ENCODE measurements at regions not wholly inside any gene's neighbourhood (a gene's known extent, or its start where the extent isn't known, plus 50 kb on each side); places are given as distances from the start of the nearest gene placed in this dataset.
A peak's percentile ranks its signal among the peaks of the same experiment; 100 is the strongest.

GRCh38 chr12:127271776-127272175, 995.2 kb upstream of the TMEM132C start:
- DNase-seq = no peak

GRCh38 chr12:127272864-127273263, 994.1 kb upstream of the TMEM132C start:
- DNase-seq = no peak

- no peak for DNase-seq
These were observed 993.3 kb upstream of the TMEM132C start for GRCh38 chr12:127273626-127274025.

- DNase-seq = no peak
These were observed 991.6 kb upstream of the TMEM132C start for GRCh38 chr12:127275416-127275815.

DNA sequence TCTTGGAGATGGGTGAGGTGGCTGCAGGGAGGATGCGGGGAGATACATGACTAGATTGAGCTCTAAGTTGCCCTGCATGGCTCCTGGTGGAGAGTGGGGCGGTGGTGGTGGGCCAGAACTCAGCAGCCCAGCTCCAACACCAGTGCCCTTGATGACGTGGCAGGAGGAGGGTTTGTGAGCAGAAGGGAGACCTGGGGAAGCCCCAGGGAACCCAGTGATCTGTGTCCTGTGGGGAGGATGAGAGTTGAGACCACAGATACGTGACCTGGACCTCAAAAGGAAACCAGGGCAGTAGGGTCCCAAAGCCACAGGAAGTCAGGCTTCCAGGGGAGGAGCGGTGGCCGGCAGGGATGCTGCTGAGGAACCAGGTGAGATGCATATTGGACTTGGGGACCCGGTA, 989.1 kb upstream of the TMEM132C start:
- DNase-seq = no peak

- no peak for DNase-seq
These were observed 988.6 kb upstream of the TMEM132C start for GRCh38 chr12:127278351-127278750.

DNA sequence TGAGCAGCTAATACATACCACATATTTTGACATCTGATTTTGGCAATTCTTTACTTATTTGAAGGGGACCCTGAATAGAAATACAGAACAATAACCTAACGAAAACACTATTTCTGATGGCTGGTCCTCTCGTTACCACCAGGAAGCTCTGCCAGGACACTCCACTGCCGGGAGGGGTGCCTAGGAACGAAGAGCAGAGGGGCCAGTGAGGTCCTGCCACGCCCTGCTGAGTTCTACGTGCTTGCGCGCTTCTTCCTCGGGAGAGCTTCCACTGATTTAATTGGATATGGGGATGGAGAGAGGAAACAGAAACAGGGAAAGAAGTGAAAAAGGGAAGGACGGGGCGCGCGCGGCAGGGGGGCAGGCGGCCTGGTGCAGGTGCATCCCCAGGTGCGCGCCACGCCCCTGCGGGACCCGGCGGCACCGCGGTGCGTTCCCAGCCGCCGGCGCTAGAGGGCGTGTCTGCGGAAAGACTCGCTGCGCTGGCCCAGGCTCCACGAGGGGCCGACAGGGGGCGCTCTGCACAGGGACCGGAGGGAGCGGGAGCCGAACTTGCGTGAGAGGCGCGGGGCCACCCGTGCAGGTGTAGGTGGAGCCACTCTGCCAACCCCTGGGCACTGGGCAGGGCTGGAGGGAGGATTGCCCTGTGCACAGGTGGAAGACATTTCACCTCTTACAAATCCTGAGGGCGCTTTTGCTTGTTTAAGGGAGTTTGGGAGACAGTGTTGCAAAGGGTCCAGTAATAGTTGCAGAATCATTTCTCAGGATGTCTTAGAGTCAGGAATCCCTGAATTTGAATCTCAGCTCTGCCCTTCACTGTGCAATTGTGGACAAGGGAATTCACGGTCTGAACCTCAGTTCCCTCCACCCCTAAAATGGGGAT, 986.3 kb upstream of the TMEM132C start:
- peak in 25 of 56 donors; percentile 0 to 55 (median 9) for DNase-seq

DNA sequence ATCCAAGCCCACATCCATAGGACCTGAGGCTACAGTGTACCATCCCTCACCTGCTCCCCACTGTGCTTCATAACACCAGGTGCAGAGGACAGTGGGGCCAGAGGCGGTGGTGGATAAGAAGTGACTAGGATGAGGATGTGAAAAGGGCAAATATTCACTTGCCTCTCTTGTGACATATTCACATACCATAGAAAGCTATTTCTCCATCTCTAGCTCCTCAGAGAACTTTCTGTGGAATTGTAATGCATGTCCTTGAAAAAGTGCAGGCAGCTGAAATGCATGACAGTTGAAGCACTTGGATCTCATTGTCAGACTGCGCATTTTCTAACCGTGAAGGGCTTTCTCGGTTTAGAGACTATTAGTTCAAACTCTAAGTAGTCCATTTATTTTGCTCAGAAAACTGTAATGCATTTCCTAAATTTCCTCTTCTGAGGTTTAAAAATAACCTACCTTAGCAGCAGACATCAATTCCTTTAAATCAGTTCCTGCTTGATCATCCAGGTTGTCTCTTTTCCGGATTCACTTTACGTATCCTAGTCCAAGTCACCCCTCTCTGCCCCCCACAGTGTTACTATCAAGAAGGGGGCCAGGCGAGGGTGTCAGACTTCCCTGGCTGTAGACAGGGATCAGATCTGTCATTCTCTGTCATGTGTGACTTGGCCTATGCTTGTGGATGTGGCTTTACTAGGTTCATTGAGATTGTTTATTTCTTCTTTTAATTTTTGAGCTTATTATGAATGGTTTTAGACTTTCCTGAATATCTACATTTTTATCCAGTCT, 984.0 kb upstream of the TMEM132C start:
- DNase-seq = no peak

- no peak for DNase-seq
These were observed 982.9 kb upstream of the TMEM132C start for GRCh38 chr12:127284021-127284420.

- no peak for DNase-seq
These were observed 982.0 kb upstream of the TMEM132C start for GRCh38 chr12:127284870-127285431.

GRCh38 chr12:127286281-127286680, 980.7 kb upstream of the TMEM132C start:
- no peak for DNase-seq

GRCh38 chr12:127287256-127287655, 979.7 kb upstream of the TMEM132C start:
- DNase-seq = no peak

DNA sequence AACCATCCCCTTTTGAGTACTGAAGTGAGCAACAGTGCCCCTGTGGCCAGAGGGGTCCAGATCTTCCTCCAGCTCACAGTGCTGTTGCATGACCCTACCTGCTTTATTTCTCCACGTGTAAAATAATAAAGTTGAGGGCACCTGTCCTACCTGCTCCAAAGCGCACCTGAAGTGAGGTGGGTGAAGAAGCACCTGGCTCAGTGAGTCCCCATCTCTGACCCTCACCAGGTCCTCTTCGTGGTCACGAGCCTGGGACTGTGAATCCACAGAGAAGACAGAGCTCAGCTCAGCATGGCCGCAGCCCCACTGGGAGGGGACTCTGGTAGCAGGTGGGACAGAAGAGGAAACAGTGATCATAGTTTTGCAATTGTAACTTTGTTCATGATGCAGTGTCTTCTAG, 976.7 kb upstream of the TMEM132C start:
- no peak for DNase-seq

- no peak for DNase-seq
These were observed 974.2 kb upstream of the TMEM132C start for GRCh38 chr12:127292736-127293135.

DNA sequence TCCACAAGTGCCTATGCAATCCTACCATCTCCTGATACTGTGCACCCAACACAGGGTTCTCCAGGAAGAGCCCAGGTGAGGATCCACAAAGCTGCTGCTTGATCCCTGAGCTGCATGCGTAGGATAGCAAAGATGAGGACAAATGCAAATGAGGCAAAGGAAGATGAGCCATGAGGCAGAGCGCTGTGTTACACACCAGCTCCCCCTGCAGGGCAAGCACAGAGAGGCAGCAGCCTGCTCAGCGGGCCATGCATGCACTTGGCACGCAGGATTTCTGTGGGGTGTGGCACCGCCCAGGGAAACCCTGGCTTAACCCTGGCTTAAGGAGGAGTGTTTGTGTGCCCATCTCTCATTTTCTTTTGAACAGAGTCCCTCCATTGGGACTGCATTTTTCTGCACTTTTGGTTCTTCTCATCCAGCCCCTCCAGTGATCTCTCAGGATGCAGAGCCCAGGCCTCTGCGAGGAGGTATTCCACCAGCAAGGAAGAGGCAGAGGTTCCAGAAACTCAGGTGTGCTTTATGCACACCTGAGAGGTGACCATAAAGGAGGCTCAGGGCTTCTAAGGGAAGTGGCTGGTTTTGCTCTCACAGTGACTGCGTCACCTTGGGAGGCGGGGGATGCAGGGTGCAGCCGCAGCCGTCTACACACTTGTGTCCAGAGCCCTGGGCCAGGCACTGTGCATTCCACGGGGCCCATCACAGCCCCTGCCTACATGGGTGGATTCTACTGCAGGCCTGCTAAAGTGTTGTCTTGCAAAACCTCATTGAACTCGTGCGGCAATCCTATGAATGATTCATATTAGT, 973.3 kb upstream of the TMEM132C start:
- DNase-seq = peak in 26 of 56 donors; percentile 1 to 59 (median 12)

GRCh38 chr12:127294651-127295210, 972.2 kb upstream of the TMEM132C start:
- no peak for DNase-seq

DNA sequence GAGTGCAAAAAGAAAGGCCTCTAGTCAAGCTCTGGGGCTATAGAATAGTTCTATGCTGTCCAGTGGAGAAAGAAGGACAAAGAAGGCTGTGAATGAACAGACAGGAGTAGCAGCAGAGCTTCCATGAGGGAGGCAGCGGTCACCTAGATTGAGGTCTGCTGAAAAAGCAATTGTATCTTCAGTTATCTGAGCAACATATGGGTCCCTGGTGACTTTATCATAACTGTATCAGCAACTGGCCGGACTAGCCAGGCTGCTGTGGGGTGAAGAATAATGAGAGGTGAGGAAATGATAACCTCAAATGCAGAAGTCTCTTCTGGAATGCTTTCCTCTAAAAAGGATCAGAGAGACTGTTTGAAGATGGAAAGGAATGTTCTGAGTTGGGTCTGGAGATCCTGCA, 971.3 kb upstream of the TMEM132C start:
- no peak for DNase-seq

- no peak for DNase-seq
These were observed 970.4 kb upstream of the TMEM132C start for GRCh38 chr12:127296591-127296990.

GRCh38 chr12:127297327-127297726, 969.6 kb upstream of the TMEM132C start:
- no peak for DNase-seq

DNA sequence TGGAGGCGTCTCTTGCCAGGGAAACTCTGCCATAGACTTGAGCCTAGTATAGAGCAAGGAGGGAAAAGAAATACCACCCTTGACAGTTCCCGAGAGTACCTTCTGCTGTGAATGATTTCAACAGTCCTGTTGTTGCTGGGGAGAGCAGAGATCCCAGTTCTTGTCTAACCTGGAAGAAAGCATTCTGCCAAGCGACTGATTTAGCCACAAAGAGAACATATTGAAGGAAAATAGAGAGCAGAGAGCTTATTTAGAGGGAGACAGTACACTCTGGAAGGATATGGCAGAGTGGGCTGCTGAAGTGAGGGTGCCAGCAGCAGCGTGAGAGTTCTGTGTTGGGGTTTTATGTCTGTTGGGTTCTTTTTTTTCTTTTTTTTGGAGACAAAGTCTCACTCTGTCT, 966.9 kb upstream of the TMEM132C start:
- no peak for DNase-seq

DNA sequence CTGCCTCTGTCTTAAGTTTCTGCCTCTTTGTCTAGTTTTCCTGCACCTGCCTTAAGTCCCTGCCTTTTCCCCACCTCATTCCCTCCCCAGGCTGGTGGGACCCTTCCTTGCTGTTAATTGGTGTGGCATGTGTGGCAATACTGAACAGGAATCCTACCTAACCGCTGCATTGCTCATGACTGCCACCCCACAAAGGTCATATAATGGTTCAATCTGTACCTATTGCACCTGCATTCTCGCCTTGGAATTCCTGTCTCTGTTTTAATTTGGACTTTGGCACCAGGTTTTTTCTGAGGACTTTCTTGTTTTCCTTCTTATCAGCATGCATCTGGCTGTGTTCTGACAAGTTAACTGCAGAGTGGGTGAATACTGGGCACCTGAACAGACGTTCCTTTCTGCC, 966.2 kb upstream of the TMEM132C start:
- no peak for DNase-seq
